ENCODE measurements at regions not wholly inside any gene's neighbourhood (a gene's known extent, or its start where the extent isn't known, plus 50 kb on each side); places are given as distances from the start of the nearest gene placed in this dataset.

GRCh38 chr17:77372444-77373298, 231.9 kb downstream of the SEC14L1 start (continued):
- no peak for TF ChIP-seq ZNF837 (tag by site-specific recombination; IDR thresholded peaks at IDR 0.05)
- no peak for TF ChIP-seq WT1 (tag by site-specific recombination; IDR thresholded peaks at IDR 0.05)
- TF ChIP-seq, protein P1, sequence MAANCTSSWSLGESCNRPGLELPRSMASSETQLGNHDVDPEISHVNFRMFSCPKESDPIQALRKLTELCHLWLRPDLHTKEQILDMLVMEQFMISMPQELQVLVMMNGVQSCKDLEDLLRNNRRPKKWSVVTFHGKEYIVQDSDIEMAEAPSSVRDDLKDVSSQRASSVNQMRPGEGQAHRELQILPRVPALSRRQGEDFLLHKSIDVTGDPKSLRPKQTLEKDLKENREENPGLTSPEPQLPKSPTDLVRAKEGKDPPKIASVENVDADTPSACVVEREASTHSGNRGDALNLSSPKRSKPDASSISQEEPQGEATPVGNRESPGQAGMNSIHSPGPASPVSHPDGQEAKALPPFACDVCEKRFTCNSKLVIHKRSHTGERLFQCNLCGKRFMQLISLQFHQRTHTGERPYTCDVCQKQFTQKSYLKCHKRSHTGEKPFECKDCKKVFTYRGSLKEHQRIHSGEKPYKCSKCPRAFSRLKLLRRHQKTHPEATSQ (tag by site-specific recombination; IDR thresholded peaks at IDR 0.05) = no peak
- no peak for TF ChIP-seq ZNF133 (tag by site-specific recombination; IDR thresholded peaks at IDR 0.05)
- TF ChIP-seq SCRT1 (tag by site-specific recombination; IDR thresholded peaks at IDR 0.05; ENCODE audit: borderline replicate concordance) = 0 out of 2 replicates have a peak, but pooled peaks have one; percentile 1
- TF ChIP-seq ZNF362 (tag by site-specific recombination; IDR thresholded peaks at IDR 0.05) = no peak
- no peak for TF ChIP-seq ZNF792 (tag by site-specific recombination; IDR thresholded peaks at IDR 0.05)
- TF ChIP-seq SETDB1 (IDR thresholded peaks at IDR 0.05; ENCODE audit: insufficient read length, low read length) = no peak
- no peak for TF ChIP-seq ZNF354C (tag by site-specific recombination; IDR thresholded peaks at IDR 0.05; ENCODE audit: borderline replicate concordance, low read depth)
- TF ChIP-seq ZBTB49 (tag by site-specific recombination; IDR thresholded peaks at IDR 0.05; ENCODE audit: low read depth) = no peak
- 0 out of 2 replicates have a peak, but pooled peaks have one; percentile 12 for TF ChIP-seq IKZF3 (tag by site-specific recombination; IDR thresholded peaks at IDR 0.05)
- TF ChIP-seq, protein P2, sequence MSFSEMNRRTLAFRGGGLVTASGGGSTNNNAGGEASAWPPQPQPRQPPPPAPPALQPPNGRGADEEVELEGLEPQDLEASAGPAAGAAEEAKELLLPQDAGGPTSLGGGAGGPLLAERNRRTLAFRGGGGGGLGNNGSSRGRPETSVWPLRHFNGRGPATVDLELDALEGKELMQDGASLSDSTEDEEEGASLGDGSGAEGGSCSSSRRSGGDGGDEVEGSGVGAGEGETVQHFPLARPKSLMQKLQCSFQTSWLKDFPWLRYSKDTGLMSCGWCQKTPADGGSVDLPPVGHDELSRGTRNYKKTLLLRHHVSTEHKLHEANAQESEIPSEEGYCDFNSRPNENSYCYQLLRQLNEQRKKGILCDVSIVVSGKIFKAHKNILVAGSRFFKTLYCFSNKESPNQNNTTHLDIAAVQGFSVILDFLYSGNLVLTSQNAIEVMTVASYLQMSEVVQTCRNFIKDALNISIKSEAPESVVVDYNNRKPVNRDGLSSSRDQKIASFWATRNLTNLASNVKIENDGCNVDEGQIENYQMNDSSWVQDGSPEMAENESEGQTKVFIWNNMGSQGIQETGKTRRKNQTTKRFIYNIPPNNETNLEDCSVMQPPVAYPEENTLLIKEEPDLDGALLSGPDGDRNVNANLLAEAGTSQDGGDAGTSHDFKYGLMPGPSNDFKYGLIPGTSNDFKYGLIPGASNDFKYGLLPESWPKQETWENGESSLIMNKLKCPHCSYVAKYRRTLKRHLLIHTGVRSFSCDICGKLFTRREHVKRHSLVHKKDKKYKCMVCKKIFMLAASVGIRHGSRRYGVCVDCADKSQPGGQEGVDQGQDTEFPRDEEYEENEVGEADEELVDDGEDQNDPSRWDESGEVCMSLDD (tag by site-specific recombination; IDR thresholded peaks at IDR 0.05) = peak; percentile 76; the same call in 1 of the 2 replicates
- no peak for TF ChIP-seq ZNF549 (tag by site-specific recombination; IDR thresholded peaks at IDR 0.05)
- peak; percentile 71 for TF ChIP-seq ZNF423 (tag by site-specific recombination; IDR thresholded peaks at IDR 0.05)
- TF ChIP-seq ZNF324 (tag by site-specific recombination; IDR thresholded peaks at IDR 0.05) = peak; percentile 45; the same call in 1 of the 2 replicates
- no peak for TF ChIP-seq ZNF610 (tag by site-specific recombination; IDR thresholded peaks at IDR 0.05; ENCODE audit: borderline replicate concordance)
- TF ChIP-seq EGR2 (tag by site-specific recombination; IDR thresholded peaks at IDR 0.05; ENCODE audit: low read depth) = peak; percentile 63; the same call in 1 of the 2 replicates
- TF ChIP-seq ZNF624 (tag by site-specific recombination; IDR thresholded peaks at IDR 0.05) = no peak
- no peak for TF ChIP-seq ZNF596 (tag by site-specific recombination; IDR thresholded peaks at IDR 0.05)
- TF ChIP-seq, protein P3, sequence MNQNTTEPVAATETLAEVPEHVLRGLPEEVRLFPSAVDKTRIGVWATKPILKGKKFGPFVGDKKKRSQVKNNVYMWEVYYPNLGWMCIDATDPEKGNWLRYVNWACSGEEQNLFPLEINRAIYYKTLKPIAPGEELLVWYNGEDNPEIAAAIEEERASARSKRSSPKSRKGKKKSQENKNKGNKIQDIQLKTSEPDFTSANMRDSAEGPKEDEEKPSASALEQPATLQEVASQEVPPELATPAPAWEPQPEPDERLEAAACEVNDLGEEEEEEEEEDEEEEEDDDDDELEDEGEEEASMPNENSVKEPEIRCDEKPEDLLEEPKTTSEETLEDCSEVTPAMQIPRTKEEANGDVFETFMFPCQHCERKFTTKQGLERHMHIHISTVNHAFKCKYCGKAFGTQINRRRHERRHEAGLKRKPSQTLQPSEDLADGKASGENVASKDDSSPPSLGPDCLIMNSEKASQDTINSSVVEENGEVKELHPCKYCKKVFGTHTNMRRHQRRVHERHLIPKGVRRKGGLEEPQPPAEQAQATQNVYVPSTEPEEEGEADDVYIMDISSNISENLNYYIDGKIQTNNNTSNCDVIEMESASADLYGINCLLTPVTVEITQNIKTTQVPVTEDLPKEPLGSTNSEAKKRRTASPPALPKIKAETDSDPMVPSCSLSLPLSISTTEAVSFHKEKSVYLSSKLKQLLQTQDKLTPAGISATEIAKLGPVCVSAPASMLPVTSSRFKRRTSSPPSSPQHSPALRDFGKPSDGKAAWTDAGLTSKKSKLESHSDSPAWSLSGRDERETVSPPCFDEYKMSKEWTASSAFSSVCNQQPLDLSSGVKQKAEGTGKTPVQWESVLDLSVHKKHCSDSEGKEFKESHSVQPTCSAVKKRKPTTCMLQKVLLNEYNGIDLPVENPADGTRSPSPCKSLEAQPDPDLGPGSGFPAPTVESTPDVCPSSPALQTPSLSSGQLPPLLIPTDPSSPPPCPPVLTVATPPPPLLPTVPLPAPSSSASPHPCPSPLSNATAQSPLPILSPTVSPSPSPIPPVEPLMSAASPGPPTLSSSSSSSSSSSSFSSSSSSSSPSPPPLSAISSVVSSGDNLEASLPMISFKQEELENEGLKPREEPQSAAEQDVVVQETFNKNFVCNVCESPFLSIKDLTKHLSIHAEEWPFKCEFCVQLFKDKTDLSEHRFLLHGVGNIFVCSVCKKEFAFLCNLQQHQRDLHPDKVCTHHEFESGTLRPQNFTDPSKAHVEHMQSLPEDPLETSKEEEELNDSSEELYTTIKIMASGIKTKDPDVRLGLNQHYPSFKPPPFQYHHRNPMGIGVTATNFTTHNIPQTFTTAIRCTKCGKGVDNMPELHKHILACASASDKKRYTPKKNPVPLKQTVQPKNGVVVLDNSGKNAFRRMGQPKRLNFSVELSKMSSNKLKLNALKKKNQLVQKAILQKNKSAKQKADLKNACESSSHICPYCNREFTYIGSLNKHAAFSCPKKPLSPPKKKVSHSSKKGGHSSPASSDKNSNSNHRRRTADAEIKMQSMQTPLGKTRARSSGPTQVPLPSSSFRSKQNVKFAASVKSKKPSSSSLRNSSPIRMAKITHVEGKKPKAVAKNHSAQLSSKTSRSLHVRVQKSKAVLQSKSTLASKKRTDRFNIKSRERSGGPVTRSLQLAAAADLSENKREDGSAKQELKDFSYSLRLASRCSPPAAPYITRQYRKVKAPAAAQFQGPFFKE (tag by site-specific recombination; IDR thresholded peaks at IDR 0.05; ENCODE audit: borderline replicate concordance) = peak; percentile 78; the same call in 1 of the 2 replicates
- TF ChIP-seq ZBTB8A (tag by site-specific recombination; IDR thresholded peaks at IDR 0.05) = peak; percentile 97
- peak; percentile 68 for TF ChIP-seq ZBTB17 (tag by site-specific recombination; IDR thresholded peaks at IDR 0.05)
